Ascending aorta (tissue), 2 donors: ENCODE measurements at regions not wholly inside any gene's neighbourhood (a gene's known extent, or its start where the extent isn't known, plus 50 kb on each side); places are given as distances from the start of the nearest gene placed in this dataset.

Experiments used
- DNase-seq, 2 donors: peaks; one replicate each; pipeline ENCODE4 v3.0.0-alpha.2; 2019; ENCODE audit warnings: low spot score in 2 of 2
- H3K27ac ChIP-seq, 2 donors: fragments of 200-600 bp; sonication (generic); one replicate each; pipeline ENCODE4 v1.5.1; 2016 to 2017; ENCODE audit warnings: mild to moderate bottlenecking in 1 of 2
- H3K27me3 ChIP-seq: fragments of 200-600 bp; sonication (generic); one replicate; pipeline ENCODE4 v1.5.1; 2017
- H3K36me3 ChIP-seq, 2 donors: fragments of 200-600 bp; sonication (generic); one replicate each; pipeline ENCODE4 v1.5.1; 2016
- H3K4me1 ChIP-seq, 2 donors: fragments of 200-600 bp; sonication (generic); one replicate each; pipeline ENCODE4 v1.5.1; 2016 to 2017; ENCODE audit warnings: mild to moderate bottlenecking in 1 of 2
- H3K4me3 ChIP-seq, 2 donors: fragments of 200-600 bp; sonication (generic); one replicate each; pipeline ENCODE4 v1.5.1; 2016 to 2017; ENCODE audit warnings: mild to moderate bottlenecking in 1 of 2
- H3K9me3 ChIP-seq, 2 donors: fragments of 200-600 bp; sonication (generic); one replicate each; pipeline ENCODE4 v1.5.1; 2016
- CTCF ChIP-seq, 3 experiments: fragments of 200-600 bp in 2 of 3; fragments of 450-650 bp in 1 of 3; sonication (generic) in 2 of 3; IDR thresholded peaks; one replicate each; pipeline ENCODE4 v1.5.1; 2016 to 2019; ENCODE audit warnings: antibody characterized with exemption in 3 of 3, mild to moderate bottlenecking in 1 of 3, moderate library complexity in 1 of 3
- intact Hi-C: fragments of 100-400 bp; cut with DNase I; formaldehyde crosslinking; loops from one replicate; pipeline ENCODE4 v1.15.1; 2023

GRCh38 chr10:131544495-131544894 lies 233.0 kb upstream of the TCERG1L start:
- TF ChIP-seq CTCF (IDR thresholded peaks at IDR 0.05): no peak
- H3K4me1 ChIP-seq: no peaks in the 10 kb centered on the region
- H3K9me3 ChIP-seq: no peaks in the 10 kb centered on the region
- no peak overlapping the region for H3K27ac ChIP-seq
- no peak for DNase-seq
- no peaks in the 10 kb centered on the region for H3K36me3 ChIP-seq
- no peaks in the 10 kb centered on the region for H3K27me3 ChIP-seq
- intact Hi-C loops: no loop called here
- no peak overlapping the region for H3K4me3 ChIP-seq

GRCh38 chr10:131546086-131546810 lies 234.7 kb upstream of the TCERG1L start:
- Histone ChIP-seq H3K36me3 (no peaks in the 10 kb centered on the region), H3K9me3 (no peaks in the 10 kb centered on the region), H3K27ac (no peak overlapping the region), H3K4me1 (no peaks in the 10 kb centered on the region), H3K27me3 (no peaks in the 10 kb centered on the region), H3K4me3 (no peak overlapping the region)
- intact Hi-C loops: no loop called here
- TF ChIP-seq CTCF (IDR thresholded peaks at IDR 0.05): no peak
- DNase-seq: no peak

GRCh38 chr10:131547129-131547799 lies 235.7 kb upstream of the TCERG1L start:
- Histone ChIP-seq H3K27ac (no peak overlapping the region), H3K4me3 (no peak overlapping the region), H3K4me1 (no peaks in the 10 kb centered on the region), H3K27me3 (no peaks in the 10 kb centered on the region), H3K36me3 (no peaks in the 10 kb centered on the region), H3K9me3 (no peaks in the 10 kb centered on the region)
- intact Hi-C loops: no loop called here
- TF ChIP-seq CTCF (IDR thresholded peaks at IDR 0.05): no peak
- DNase-seq: no peak

- Histone ChIP-seq H3K4me1 (no peaks in the 10 kb centered on the region), H3K27ac (no peak overlapping the region), H3K9me3 (no peaks in the 10 kb centered on the region), H3K27me3 (no peaks in the 10 kb centered on the region), H3K36me3 (no peaks in the 10 kb centered on the region), H3K4me3 (no peak overlapping the region)
- no peak for TF ChIP-seq CTCF (IDR thresholded peaks at IDR 0.05)
- DNase-seq: no peak
- intact Hi-C loops: no loop called here
These were observed 236.7 kb upstream of the TCERG1L start for GRCh38 chr10:131548176-131548575.

- Histone ChIP-seq H3K4me1 (no peaks in the 10 kb centered on the region), H3K4me3 (no peak overlapping the region), H3K27ac (no peak overlapping the region), H3K27me3 (no peaks in the 10 kb centered on the region), H3K36me3 (no peaks in the 10 kb centered on the region), H3K9me3 (no peaks in the 10 kb centered on the region)
- no peak for DNase-seq
- TF ChIP-seq CTCF (IDR thresholded peaks at IDR 0.05): no peak
- intact Hi-C loops: no loop called here
These were observed 237.6 kb upstream of the TCERG1L start for GRCh38 chr10:131549116-131549515.
